SK-N-SH treated with all-trans-retinoic acid at 6 μM for 48 hours (cell line): ENCODE measurements at regions not wholly inside any gene's neighbourhood (a gene's known extent, or its start where the extent isn't known, plus 50 kb on each side); places are given as distances from the start of the nearest gene placed in this dataset.

Experiments used
- ATAC-seq: fragments of 200-7000 bp; cut with Tn5 transposase; 3 replicates; pipeline ENCODE4 v1.9.1; 2020; ENCODE audit warnings: mild to moderate bottlenecking, moderate library complexity
- ARNTL ChIP-seq: fragments of 450-650 bp; formaldehyde crosslinking; IDR thresholded peaks from 2 replicates; pipeline ENCODE4 v1.5.0; 2020; ENCODE audit warnings: low read depth, mild to moderate bottlenecking, moderate library complexity, borderline replicate concordance
- CSDC2 ChIP-seq: fragments of 250-450 bp; sonication (Bioruptor Pico); IDR thresholded peaks from 2 replicates; pipeline ENCODE4 v1.5.0; 2020; ENCODE audit warnings: mild to moderate bottlenecking, moderate library complexity
- CSRNP3 ChIP-seq: fragments of 250-450 bp; sonication (Bioruptor Pico); IDR thresholded peaks from 2 replicates; pipeline ENCODE4 v1.5.1; 2021; ENCODE audit warnings: mild to moderate bottlenecking, moderate library complexity
- ESRRG ChIP-seq: fragments of 250-450 bp; sonication (Bioruptor Pico); IDR thresholded peaks from 2 replicates; pipeline ENCODE4 v1.6.1; 2021; ENCODE audit warnings: mild to moderate bottlenecking
- GLIS3 ChIP-seq: fragments of 250-450 bp; sonication (Bioruptor Pico); IDR thresholded peaks from 2 replicates; pipeline ENCODE4 v1.5.0; 2020; ENCODE audit warnings: mild to moderate bottlenecking, moderate library complexity
- ISL1 ChIP-seq: fragments of 250-450 bp; sonication (Bioruptor Pico); IDR thresholded peaks from 2 replicates; pipeline ENCODE4 v2.1.2; 2022; ENCODE audit warnings: mild to moderate bottlenecking, moderate library complexity
- OSR1 ChIP-seq: fragments of 250-450 bp; sonication (Bioruptor Pico); IDR thresholded peaks from 2 replicates; pipeline ENCODE4 v1.8.0; 2022; ENCODE audit warnings: moderate library complexity, mild to moderate bottlenecking, inconsistent platforms
- PATZ1 ChIP-seq: fragments of 250-450 bp; sonication (Bioruptor Pico); IDR thresholded peaks from 2 replicates; pipeline ENCODE4 v1.8.0; 2020; ENCODE audit warnings: mild to moderate bottlenecking, moderate library complexity, borderline replicate concordance
- POU6F1 ChIP-seq: fragments of 250-450 bp; sonication (Bioruptor Pico); IDR thresholded peaks from 2 replicates; pipeline ENCODE4 v1.8.0; 2021; ENCODE audit warnings: low read depth, mild to moderate bottlenecking, moderate library complexity, borderline replicate concordance
- PPARA ChIP-seq: fragments of 250-450 bp; sonication (Bioruptor Pico); IDR thresholded peaks from 2 replicates; pipeline ENCODE4 v1.5.0; 2020; ENCODE audit warnings: mild to moderate bottlenecking, borderline replicate concordance
- RARB ChIP-seq: fragments of 250-450 bp; sonication (Bioruptor Pico); IDR thresholded peaks from 2 replicates; pipeline ENCODE4 v1.8.0; 2021; ENCODE audit warnings: mild to moderate bottlenecking, moderate library complexity
- TCF4 ChIP-seq: fragments of 250-450 bp; sonication (Bioruptor Pico); IDR thresholded peaks from 2 replicates; pipeline ENCODE4 v1.8.0; 2021; ENCODE audit warnings: mild to moderate bottlenecking, moderate library complexity, borderline replicate concordance
- TOX ChIP-seq: fragments of 250-450 bp; sonication (Bioruptor Pico); IDR thresholded peaks from 2 replicates; pipeline ENCODE4 v1.8.0; 2021; ENCODE audit warnings: mild to moderate bottlenecking, moderate library complexity, borderline replicate concordance
- TSHZ2 ChIP-seq: fragments of 250-450 bp; sonication (Bioruptor Pico); IDR thresholded peaks from 2 replicates; pipeline ENCODE4 v1.5.0; 2020; ENCODE audit warnings: mild to moderate bottlenecking, moderate library complexity
- ZC3H10 ChIP-seq: fragments of 250-450 bp; sonication (Bioruptor Pico); IDR thresholded peaks from 2 replicates; pipeline ENCODE4 v1.5.1; 2021; ENCODE audit warnings: mild to moderate bottlenecking, moderate library complexity
- ZFP3 ChIP-seq: fragments of 250-450 bp; sonication (Bioruptor Pico); IDR thresholded peaks from 2 replicates; pipeline ENCODE4 v1.5.0; 2020; ENCODE audit warnings: mild to moderate bottlenecking, moderate library complexity
- ZFP30 ChIP-seq: fragments of 450-650 bp; formaldehyde crosslinking; IDR thresholded peaks from 2 replicates; pipeline ENCODE4 v1.5.0; 2022; ENCODE audit warnings: mild to moderate bottlenecking, moderate library complexity
- ZNF565 ChIP-seq: fragments of 450-650 bp; formaldehyde crosslinking; conservative IDR thresholded peaks from 2 replicates; pipeline ENCODE4 v1.5.0; 2020; ENCODE audit warnings: low read depth, mild to moderate bottlenecking, moderate library complexity
- ZNF70 ChIP-seq: fragments of 450-650 bp; formaldehyde crosslinking; IDR thresholded peaks from 2 replicates; pipeline ENCODE4 v1.5.0; 2020; ENCODE audit warnings: mild to moderate bottlenecking, moderate library complexity
- ZNF8 ChIP-seq: fragments of 450-650 bp; formaldehyde crosslinking; IDR thresholded peaks from 2 replicates; pipeline ENCODE4 v1.5.0; 2020; ENCODE audit warnings: mild to moderate bottlenecking, moderate library complexity

- ATAC-seq, result no peak
Observed at GRCh38 chr17:71993363-71993762, 127.5 kb upstream of the SOX9 start.

GRCh38 chr17:71995590-71995989, 125.2 kb upstream of the SOX9 start:
- ATAC-seq, result no peak

More at GRCh38 chr17:71993363-71993762, 127.5 kb upstream of the SOX9 start:
- no peak for TF ChIP-seq RARB
- no peak for TF ChIP-seq ESRRG (CRISPR knock-in tag)
- no peak for TF ChIP-seq ZFP30 (CRISPR knock-in tag)
- no peak for TF ChIP-seq PATZ1 (CRISPR knock-in tag)
- TF ChIP-seq CSRNP3 (CRISPR knock-in tag), result no peak
- TF ChIP-seq ZNF565 (CRISPR knock-in tag), result no peak
- TF ChIP-seq ZNF8 (CRISPR knock-in tag), result no peak
- TF ChIP-seq POU6F1 (CRISPR knock-in tag), result no peak
- TF ChIP-seq CSDC2 (CRISPR knock-in tag), result no peak
- TF ChIP-seq, all 23 proteins: peak for 0

More at GRCh38 chr17:71995590-71995989, 125.2 kb upstream of the SOX9 start:
- TF ChIP-seq ARNTL (CRISPR knock-in tag) (no peak), CSDC2 (CRISPR knock-in tag) (no peak), OSR1 (no peak), TOX (CRISPR knock-in tag) (no peak), POU6F1 (CRISPR knock-in tag) (no peak), PPARA (CRISPR knock-in tag) (no peak), ISL1 (CRISPR knock-in tag) (no peak), PATZ1 (CRISPR knock-in tag) (no peak), ZNF70 (CRISPR knock-in tag) (no peak), TSHZ2 (CRISPR knock-in tag) (no peak), CSRNP3 (CRISPR knock-in tag) (no peak), RARB (no peak), ZC3H10 (CRISPR knock-in tag) (no peak), ZFP3 (CRISPR knock-in tag) (no peak), TCF4 (CRISPR knock-in tag) (no peak), GLIS3 (no peak)
